ENCODE measurements at regions not wholly inside any gene's neighbourhood (a gene's known extent, or its start where the extent isn't known, plus 50 kb on each side); places are given as distances from the start of the nearest gene placed in this dataset.

DNA sequence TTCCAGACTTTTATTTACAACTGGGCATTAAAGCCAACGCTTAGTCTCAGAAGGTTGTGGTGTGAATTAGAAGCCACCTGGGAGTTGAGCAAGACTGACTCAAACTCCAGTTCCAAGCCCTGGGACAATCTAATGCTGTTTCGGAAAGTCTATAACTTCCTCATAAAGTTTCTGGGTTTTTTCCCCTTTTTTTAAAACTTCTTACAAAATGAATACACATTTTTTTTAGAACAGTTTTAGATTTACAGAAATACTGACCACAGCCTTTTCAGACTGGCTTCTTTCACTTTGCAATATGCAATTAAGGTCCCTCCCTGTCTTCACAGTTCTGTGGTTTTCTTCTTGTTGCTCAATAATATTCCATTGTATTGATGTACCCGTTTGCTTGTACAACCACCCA, 115.9 kb upstream of the TWIST2 start:
- no peak overlapping the region for H3K4me3 ChIP-seq (ENCODE audit: low read depth, low read length)
- TF ChIP-seq, protein P1, sequence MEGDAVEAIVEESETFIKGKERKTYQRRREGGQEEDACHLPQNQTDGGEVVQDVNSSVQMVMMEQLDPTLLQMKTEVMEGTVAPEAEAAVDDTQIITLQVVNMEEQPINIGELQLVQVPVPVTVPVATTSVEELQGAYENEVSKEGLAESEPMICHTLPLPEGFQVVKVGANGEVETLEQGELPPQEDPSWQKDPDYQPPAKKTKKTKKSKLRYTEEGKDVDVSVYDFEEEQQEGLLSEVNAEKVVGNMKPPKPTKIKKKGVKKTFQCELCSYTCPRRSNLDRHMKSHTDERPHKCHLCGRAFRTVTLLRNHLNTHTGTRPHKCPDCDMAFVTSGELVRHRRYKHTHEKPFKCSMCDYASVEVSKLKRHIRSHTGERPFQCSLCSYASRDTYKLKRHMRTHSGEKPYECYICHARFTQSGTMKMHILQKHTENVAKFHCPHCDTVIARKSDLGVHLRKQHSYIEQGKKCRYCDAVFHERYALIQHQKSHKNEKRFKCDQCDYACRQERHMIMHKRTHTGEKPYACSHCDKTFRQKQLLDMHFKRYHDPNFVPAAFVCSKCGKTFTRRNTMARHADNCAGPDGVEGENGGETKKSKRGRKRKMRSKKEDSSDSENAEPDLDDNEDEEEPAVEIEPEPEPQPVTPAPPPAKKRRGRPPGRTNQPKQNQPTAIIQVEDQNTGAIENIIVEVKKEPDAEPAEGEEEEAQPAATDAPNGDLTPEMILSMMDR (IDR thresholded peaks at IDR 0.05; ENCODE audit: borderline replicate concordance, insufficient read depth, low read depth, low read length): no peak

DNA sequence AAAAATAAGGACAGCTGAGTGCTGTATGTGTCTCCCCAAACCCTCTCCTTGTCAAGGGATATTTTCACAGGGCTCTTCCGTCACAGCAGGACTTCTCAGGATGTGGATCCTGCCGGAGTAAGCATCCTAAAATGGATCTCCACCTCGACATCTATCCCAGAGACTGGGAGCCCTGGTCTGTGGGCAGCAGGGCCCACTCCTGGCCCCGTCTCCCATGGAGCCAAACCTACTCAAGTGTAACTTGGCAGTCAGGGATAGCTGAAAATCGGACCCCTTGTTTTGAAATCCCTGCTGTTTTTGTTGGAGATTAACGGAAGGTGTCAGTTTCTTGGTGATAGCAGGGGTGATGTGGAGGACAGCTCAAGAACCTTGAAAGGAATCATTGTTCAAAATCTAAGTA, 109.0 kb upstream of the TWIST2 start:
- no peak overlapping the region for H3K4me3 ChIP-seq (ENCODE audit: low read depth, low read length)
- TF ChIP-seq, protein P1 (IDR thresholded peaks at IDR 0.05; ENCODE audit: borderline replicate concordance, insufficient read depth, low read depth, low read length): no peak

DNA sequence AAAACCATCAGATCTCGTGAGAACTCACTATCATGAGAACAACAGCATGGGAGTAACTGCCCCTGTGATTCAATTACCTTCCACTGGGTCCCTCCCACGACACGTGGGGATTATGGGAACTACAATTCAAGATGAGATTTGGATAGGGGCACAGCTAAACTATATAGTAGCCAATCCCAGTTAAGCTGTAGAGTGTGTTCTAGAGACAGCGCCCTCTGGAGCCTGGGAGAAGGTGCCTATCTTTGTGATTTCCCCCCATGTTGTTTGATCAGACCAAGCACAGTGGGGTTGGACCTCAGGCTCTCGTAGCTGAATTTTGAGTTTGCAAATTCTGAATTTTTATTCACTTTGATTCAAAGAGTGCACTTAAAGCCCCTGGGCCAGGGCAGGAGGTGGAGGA, 108.2 kb upstream of the TWIST2 start:
- H3K4me3 ChIP-seq (ENCODE audit: low read depth, low read length): no peak overlapping the region
- TF ChIP-seq, protein P1 (IDR thresholded peaks at IDR 0.05; ENCODE audit: borderline replicate concordance, insufficient read depth, low read depth, low read length): no peak

DNA sequence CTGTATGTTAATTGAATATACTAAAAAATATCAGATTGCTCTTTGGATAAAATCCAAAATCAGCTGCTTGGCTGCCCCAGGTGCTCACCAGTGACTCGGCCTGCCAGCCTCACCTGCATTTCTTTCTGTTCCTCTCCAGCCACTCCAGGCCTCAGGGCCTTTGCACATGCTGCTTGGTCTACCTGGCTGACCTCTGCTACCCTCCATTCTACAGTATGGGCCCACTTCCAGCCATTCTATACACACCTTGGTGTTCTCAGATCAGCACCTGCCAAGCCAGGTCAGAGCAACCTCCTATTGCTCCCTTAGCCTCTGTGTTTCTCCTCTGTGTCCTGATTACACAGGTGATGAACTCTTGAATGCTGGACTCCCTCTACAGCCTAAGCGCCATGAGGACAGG, 106.6 kb upstream of the TWIST2 start:
- no peak overlapping the region for H3K4me3 ChIP-seq (ENCODE audit: low read depth, low read length)
- TF ChIP-seq, protein P1 (IDR thresholded peaks at IDR 0.05; ENCODE audit: borderline replicate concordance, insufficient read depth, low read depth, low read length): no peak

DNA sequence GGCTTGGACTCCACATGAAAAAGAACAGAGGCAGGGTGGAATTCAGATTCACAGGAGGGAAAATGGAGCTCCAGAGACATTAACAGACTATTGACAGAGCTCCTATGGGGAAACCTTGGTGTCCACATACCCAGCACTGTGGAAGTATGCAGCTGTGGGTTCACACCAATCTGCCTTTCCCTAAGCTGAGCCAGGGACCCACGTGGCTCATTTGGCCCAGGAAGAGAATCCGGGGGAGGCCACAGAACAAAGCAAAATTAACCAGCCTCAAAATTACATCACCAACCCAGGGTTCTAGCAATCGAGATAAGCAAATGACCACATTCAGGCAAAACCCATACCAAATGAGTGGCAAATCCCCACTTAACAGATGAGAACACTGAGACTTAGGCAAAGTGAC, 105.8 kb upstream of the TWIST2 start:
- H3K4me3 ChIP-seq (ENCODE audit: low read depth, low read length): no peak overlapping the region
- TF ChIP-seq, protein P1 (IDR thresholded peaks at IDR 0.05; ENCODE audit: borderline replicate concordance, insufficient read depth, low read depth, low read length): no peak

DNA sequence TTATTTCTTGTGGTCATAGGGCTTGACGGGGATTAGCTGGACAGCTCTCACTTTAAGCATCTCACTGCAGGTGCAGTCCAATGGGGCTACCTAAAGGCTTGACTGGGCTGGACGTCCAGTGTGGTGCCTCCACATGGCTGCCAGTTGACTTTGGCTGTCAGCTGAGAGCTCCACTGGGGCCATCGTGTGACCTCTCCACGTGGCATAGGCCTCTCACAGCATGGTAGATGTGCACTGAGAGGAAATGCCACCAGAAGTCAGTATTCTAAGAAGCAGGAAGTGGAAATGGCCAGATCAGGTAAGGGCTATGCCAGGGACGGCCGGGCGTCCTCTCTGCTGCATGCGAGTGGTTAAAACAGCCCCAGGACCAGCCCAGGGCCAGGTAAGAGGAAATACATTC, 105.2 kb upstream of the TWIST2 start:
- no peak overlapping the region for H3K4me3 ChIP-seq (ENCODE audit: low read depth, low read length)
- TF ChIP-seq, protein P1 (IDR thresholded peaks at IDR 0.05; ENCODE audit: borderline replicate concordance, insufficient read depth, low read depth, low read length): no peak

DNA sequence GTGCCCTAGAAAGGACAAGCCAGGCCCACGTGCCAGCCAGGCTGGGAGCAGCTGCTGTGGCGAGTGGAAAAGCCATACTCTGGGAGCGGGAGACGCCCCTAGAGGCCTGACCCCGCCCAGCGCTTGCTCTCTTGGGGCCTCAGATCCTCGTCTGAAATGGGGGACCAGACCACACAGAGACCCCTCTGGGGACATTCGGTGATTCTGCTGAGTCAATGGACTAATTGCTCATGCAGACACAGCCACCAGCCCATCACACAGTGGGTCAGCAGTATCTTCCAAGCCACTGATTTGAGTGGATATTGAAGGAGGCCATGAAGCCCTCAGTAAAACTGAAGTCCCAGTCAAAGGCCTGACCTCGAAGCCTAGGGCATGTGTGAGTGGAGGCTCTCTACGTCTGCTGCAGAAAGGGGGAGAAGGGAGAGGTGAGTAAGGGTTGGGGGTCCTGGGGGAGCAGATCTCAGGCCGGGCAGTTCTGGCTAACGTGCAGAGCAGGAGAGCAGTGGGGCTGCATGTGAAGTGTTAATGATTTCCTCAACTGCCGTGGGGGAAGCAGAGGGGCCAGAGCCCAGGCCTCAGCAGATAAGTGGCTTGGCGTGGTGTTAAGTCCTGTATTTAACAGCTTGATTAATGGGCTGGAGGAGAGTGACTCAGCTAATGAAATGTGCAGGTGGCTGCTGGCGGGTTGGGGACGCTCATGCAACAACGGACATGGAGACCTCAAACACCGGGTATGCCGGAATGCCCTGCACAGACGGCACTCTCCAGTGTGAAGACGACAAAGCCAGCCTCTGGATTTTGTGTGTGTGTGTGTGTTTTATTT, 104.4 kb upstream of the TWIST2 start:
- TF ChIP-seq, protein P1 (IDR thresholded peaks at IDR 0.05; ENCODE audit: borderline replicate concordance, insufficient read depth, low read depth, low read length): no peak
- H3K4me3 ChIP-seq (ENCODE audit: low read depth, low read length): no peak overlapping the region

All from GM12875 (cell line).